Osteocyte (in vitro differentiated cells): ENCODE measurements at regions not wholly inside any gene's neighbourhood (a gene's known extent, or its start where the extent isn't known, plus 50 kb on each side); places are given as distances from the start of the nearest gene placed in this dataset.

ENCODE experiments used
- DNase-seq: peaks from one replicate; pipeline ENCODE4 v3.0.0; 2021; ENCODE audit warnings: mixed read lengths; ENCODE audit not compliant: unreplicated experiment; ENCODE audit errors: extremely low spot score
- H3K27ac Mint-ChIP-seq: one replicate; pipeline ENCODE4 v1.8.0; 2021; ENCODE audit warnings: mild to moderate bottlenecking, mixed read lengths; ENCODE audit not compliant: unreplicated experiment
- H3K27me3 Mint-ChIP-seq: one replicate; pipeline ENCODE4 v1.8.0; 2021; ENCODE audit warnings: mixed read lengths; ENCODE audit not compliant: unreplicated experiment
- H3K36me3 Mint-ChIP-seq: one replicate; pipeline ENCODE4 v1.8.0; 2021; ENCODE audit warnings: mixed read lengths; ENCODE audit not compliant: unreplicated experiment
- H3K4me1 Mint-ChIP-seq: one replicate; pipeline ENCODE4 v1.8.0; 2021; ENCODE audit warnings: mixed read lengths; ENCODE audit not compliant: unreplicated experiment
- H3K4me3 Mint-ChIP-seq: one replicate; pipeline ENCODE4 v1.8.0; 2021; ENCODE audit warnings: mild to moderate bottlenecking, moderate library complexity, mixed read lengths; ENCODE audit not compliant: unreplicated experiment
- H3K9me3 Mint-ChIP-seq: one replicate; pipeline ENCODE4 v1.8.0; 2021; ENCODE audit warnings: mixed read lengths; ENCODE audit not compliant: unreplicated experiment
- CTCF ChIP-seq: fragments of 200-600 bp; sonication (generic); IDR thresholded peaks from 2 replicates; pipeline ENCODE4 v1.5.0; 2021; ENCODE audit warnings: antibody characterized with exemption, mild to moderate bottlenecking, moderate library complexity

- Mint-ChIP-seq H3K27me3 (no peaks in the 10 kb centered on the region), H3K36me3 (peaks cover 19% of the 10 kb centered on the region), H3K4me3 (no peak overlapping the region), H3K4me1 (peaks cover 9% of the 10 kb centered on the region), H3K27ac (no peak overlapping the region), H3K9me3 (no peaks in the 10 kb centered on the region)
- no peak for TF ChIP-seq CTCF
- DNase-seq = no peak
Measured at GRCh38 chr6:26165261-26165790, 78.1 kb downstream of the HFE start.

GRCh38 chr6:26170181-26170580, 83.0 kb downstream of the HFE start:
- Mint-ChIP-seq H3K27ac (peak overlapping the region; percentile 11), H3K36me3 (peaks cover 4% of the 10 kb centered on the region), H3K4me1 (peaks cover 28% of the 10 kb centered on the region), H3K4me3 (no peak overlapping the region), H3K27me3 (no peaks in the 10 kb centered on the region), H3K9me3 (no peaks in the 10 kb centered on the region)
- no peak for TF ChIP-seq CTCF
- no peak for DNase-seq

- Mint-ChIP-seq H3K27ac (peak overlapping the region; percentile 99), H3K27me3 (no peaks in the 10 kb centered on the region), H3K4me3 (peak overlapping the region; percentile 91), H3K9me3 (no peaks in the 10 kb centered on the region), H3K36me3 (no peaks in the 10 kb centered on the region), H3K4me1 (peaks cover 32% of the 10 kb centered on the region)
- TF ChIP-seq CTCF = no peak
- DNase-seq = no peak
Measured at GRCh38 chr6:26170951-26171841, 84.0 kb downstream of the HFE start.

GRCh38 chr6:26172608-26172968, 85.4 kb downstream of the HFE start:
- no peaks in the 10 kb centered on the region for H3K27me3 Mint-ChIP-seq
- H3K4me3 Mint-ChIP-seq = peak overlapping the region; percentile 91
- H3K9me3 Mint-ChIP-seq = no peaks in the 10 kb centered on the region
- peak overlapping the region; percentile 99 for H3K27ac Mint-ChIP-seq
- DNase-seq = no peak
- H3K4me1 Mint-ChIP-seq = peaks cover 32% of the 10 kb centered on the region
- H3K36me3 Mint-ChIP-seq = no peaks in the 10 kb centered on the region
- no peak for TF ChIP-seq CTCF

- Mint-ChIP-seq H3K27me3 (no peaks in the 10 kb centered on the region), H3K4me3 (peak overlapping the region; percentile 40), H3K4me1 (peaks cover 32% of the 10 kb centered on the region), H3K9me3 (no peaks in the 10 kb centered on the region), H3K27ac (peak overlapping the region; percentile 47), H3K36me3 (no peaks in the 10 kb centered on the region)
- DNase-seq = no peak
- TF ChIP-seq CTCF = no peak
Measured at GRCh38 chr6:26173836-26174145, 86.6 kb downstream of the HFE start.
